Activated CD4-positive, alpha-beta T cell treated with anti-CD3 and anti-CD28 coated beads, Interleukin-2, amount 10 ng/mL, durations not matched to agents 7 days and 5 days (primary cell): ENCODE measurements at regions not wholly inside any gene's neighbourhood (a gene's known extent, or its start where the extent isn't known, plus 50 kb on each side); places are given as distances from the start of the nearest gene placed in this dataset.
"Not testable (repeated sequence)": the region's sequence is repeated elsewhere in the genome, so short reads cannot be mapped to it uniquely, and the experiment has no call there.

ENCODE experiments used
- CTCF ChIA-PET: fragments of 350-600 bp; sonication (Branson Sonifier 250); formaldehyde crosslinking; loops from one replicate; lab custom pipeline; 2021; ENCODE audit warnings: antibody characterized with exemption; lab: Charles Lee
- POLR2A ChIA-PET: fragments of 350-600 bp; sonication (Branson Sonifier 250); formaldehyde crosslinking; loops from one replicate; lab custom pipeline; 2021; ENCODE audit warnings: antibody characterized with exemption; lab: Charles Lee
- DNase-seq: peaks from one replicate; pipeline ENCODE4 v3.0.0-alpha.2; 2020
- H3K27ac Mint-ChIP-seq: one replicate; pipeline ENCODE4 v1.8.0; 2021; ENCODE audit warnings: mild to moderate bottlenecking, moderate library complexity, mixed read lengths
- H3K27me3 Mint-ChIP-seq: one replicate; pipeline ENCODE4 v1.8.0; 2021; ENCODE audit warnings: mixed read lengths
- H3K36me3 Mint-ChIP-seq: one replicate; pipeline ENCODE4 v1.8.0; 2021; ENCODE audit warnings: low read depth, mixed read lengths
- H3K4me1 Mint-ChIP-seq: one replicate; pipeline ENCODE4 v1.8.0; 2021; ENCODE audit warnings: mixed read lengths
- H3K4me3 Mint-ChIP-seq: one replicate; pipeline ENCODE4 v1.8.0; 2021; ENCODE audit warnings: mild to moderate bottlenecking, moderate library complexity, mixed read lengths
- H3K9me3 Mint-ChIP-seq: one replicate; pipeline ENCODE4 v1.8.0; 2021; ENCODE audit warnings: mixed read lengths

GRCh38 chr9:11196840-11197365 is 584.1 kb upstream of the PTPRD start:
- CTCF ChIA-PET, H3K9me3 Mint-ChIP-seq, H3K4me3 Mint-ChIP-seq, DNase-seq, POLR2A ChIA-PET, H3K27ac Mint-ChIP-seq, H3K4me1 Mint-ChIP-seq, H3K27me3 Mint-ChIP-seq, H3K36me3 Mint-ChIP-seq: not testable (repeated sequence)

GRCh38 chr9:11199335-11199734 is 586.5 kb upstream of the PTPRD start:
- H3K27ac Mint-ChIP-seq = no peak overlapping the region
- no peak overlapping the region for H3K4me3 Mint-ChIP-seq
- no peaks in the 10 kb centered on the region for H3K27me3 Mint-ChIP-seq
- no peaks in the 10 kb centered on the region for H3K36me3 Mint-ChIP-seq
- peaks cover 7% of the 10 kb centered on the region for H3K9me3 Mint-ChIP-seq
- no peaks in the 10 kb centered on the region for H3K4me1 Mint-ChIP-seq
- ChIA-PET POLR2A (no interaction called here), CTCF (no interaction called here)
- DNase-seq = no peak

GRCh38 chr9:11204521-11204920 is 591.7 kb upstream of the PTPRD start:
- POLR2A ChIA-PET = no interaction called here

GRCh38 chr9:11206925-11207324 is 594.1 kb upstream of the PTPRD start:
- Mint-ChIP-seq H3K4me3 (no peak overlapping the region), H3K9me3 (peaks cover 8% of the 10 kb centered on the region), H3K27me3 (no peaks in the 10 kb centered on the region), H3K4me1 (no peaks in the 10 kb centered on the region), H3K27ac (no peak overlapping the region), H3K36me3 (no peaks in the 10 kb centered on the region)
- ChIA-PET CTCF (no interaction called here), POLR2A (no interaction called here)
- DNase-seq = no peak

More at GRCh38 chr9:11204521-11204920, 591.7 kb upstream of the PTPRD start:
- H3K4me1 Mint-ChIP-seq = no peaks in the 10 kb centered on the region
- H3K9me3 Mint-ChIP-seq = peaks cover 8% of the 10 kb centered on the region
- H3K27me3 Mint-ChIP-seq = no peaks in the 10 kb centered on the region
- H3K4me3 Mint-ChIP-seq = no peak overlapping the region
- DNase-seq = no peak
- CTCF ChIA-PET = no interaction called here
- no peaks in the 10 kb centered on the region for H3K36me3 Mint-ChIP-seq
- H3K27ac Mint-ChIP-seq = no peak overlapping the region

GRCh38 chr9:11233696-11234095 is 620.9 kb upstream of the PTPRD start:
- POLR2A ChIA-PET = no interaction called here
- DNase-seq = no peak
- H3K27me3 Mint-ChIP-seq = no peaks in the 10 kb centered on the region
- peaks cover 22% of the 10 kb centered on the region for H3K9me3 Mint-ChIP-seq
- no peaks in the 10 kb centered on the region for H3K4me1 Mint-ChIP-seq
- no peak overlapping the region for H3K4me3 Mint-ChIP-seq
- H3K36me3 Mint-ChIP-seq = no peaks in the 10 kb centered on the region
- H3K27ac Mint-ChIP-seq = no peak overlapping the region
- CTCF ChIA-PET = no interaction called here

- ChIA-PET POLR2A (no interaction called here), CTCF (no interaction called here)
- no peak for DNase-seq
- Mint-ChIP-seq H3K4me3 (no peak overlapping the region), H3K27ac (no peak overlapping the region), H3K27me3 (no peaks in the 10 kb centered on the region), H3K9me3 (peaks cover 21% of the 10 kb centered on the region), H3K36me3 (no peaks in the 10 kb centered on the region), H3K4me1 (no peaks in the 10 kb centered on the region)
These were observed 622.3 kb upstream of the PTPRD start for GRCh38 chr9:11235061-11235460.

- no peak for DNase-seq
- no peaks in the 10 kb centered on the region for H3K27me3 Mint-ChIP-seq
- H3K4me1 Mint-ChIP-seq = no peaks in the 10 kb centered on the region
- ChIA-PET CTCF (no interaction called here), POLR2A (no interaction called here)
- H3K9me3 Mint-ChIP-seq = peaks cover 17% of the 10 kb centered on the region
- H3K27ac Mint-ChIP-seq = no peak overlapping the region
- no peaks in the 10 kb centered on the region for H3K36me3 Mint-ChIP-seq
- H3K4me3 Mint-ChIP-seq = no peak overlapping the region
These were observed 629.0 kb upstream of the PTPRD start for GRCh38 chr9:11241779-11242178.

GRCh38 chr9:11257992-11258391 is 645.2 kb upstream of the PTPRD start:
- ChIA-PET CTCF (no interaction called here), POLR2A (no interaction called here)
- Mint-ChIP-seq H3K27me3 (no peaks in the 10 kb centered on the region), H3K27ac (no peak overlapping the region), H3K4me3 (no peak overlapping the region), H3K36me3 (no peaks in the 10 kb centered on the region), H3K9me3 (peaks cover 23% of the 10 kb centered on the region), H3K4me1 (no peaks in the 10 kb centered on the region)
- no peak for DNase-seq

- H3K4me1 Mint-ChIP-seq = no peaks in the 10 kb centered on the region
- H3K9me3 Mint-ChIP-seq = peaks cover 9% of the 10 kb centered on the region
These were observed 656.2 kb upstream of the PTPRD start for GRCh38 chr9:11269036-11269435.

GRCh38 chr9:11275158-11275695 is 662.4 kb upstream of the PTPRD start:
- DNase-seq = no peak
- H3K9me3 Mint-ChIP-seq = peaks cover 6% of the 10 kb centered on the region
- no peaks in the 10 kb centered on the region for H3K4me1 Mint-ChIP-seq
- H3K4me3 Mint-ChIP-seq = no peak overlapping the region
- no peaks in the 10 kb centered on the region for H3K36me3 Mint-ChIP-seq
- CTCF ChIA-PET = no interaction called here
- no peak overlapping the region for H3K27ac Mint-ChIP-seq
- POLR2A ChIA-PET = no interaction called here
- no peaks in the 10 kb centered on the region for H3K27me3 Mint-ChIP-seq

More at GRCh38 chr9:11269036-11269435, 656.2 kb upstream of the PTPRD start:
- DNase-seq = no peak
- no peaks in the 10 kb centered on the region for H3K27me3 Mint-ChIP-seq
- ChIA-PET CTCF (no interaction called here), POLR2A (no interaction called here)
- no peak overlapping the region for H3K4me3 Mint-ChIP-seq
- H3K27ac Mint-ChIP-seq = no peak overlapping the region
- no peaks in the 10 kb centered on the region for H3K36me3 Mint-ChIP-seq

- Mint-ChIP-seq H3K4me1 (no peaks in the 10 kb centered on the region), H3K36me3 (no peaks in the 10 kb centered on the region), H3K27me3 (no peaks in the 10 kb centered on the region), H3K4me3 (no peak overlapping the region), H3K27ac (no peak overlapping the region), H3K9me3 (peaks cover 9% of the 10 kb centered on the region)
- DNase-seq = no peak
- CTCF ChIA-PET = no interaction called here
- POLR2A ChIA-PET = no interaction called here
These were observed 700.2 kb upstream of the PTPRD start for GRCh38 chr9:11312966-11313365.

- POLR2A ChIA-PET = no interaction called here
- CTCF ChIA-PET = no interaction called here
- Mint-ChIP-seq H3K4me1 (no peaks in the 10 kb centered on the region), H3K4me3 (no peak overlapping the region), H3K9me3 (no peaks in the 10 kb centered on the region), H3K27ac (no peak overlapping the region), H3K36me3 (no peaks in the 10 kb centered on the region), H3K27me3 (no peaks in the 10 kb centered on the region)
- DNase-seq = no peak
These were observed 706.1 kb upstream of the PTPRD start for GRCh38 chr9:11318946-11319345.

- Mint-ChIP-seq H3K4me3 (no peak overlapping the region), H3K4me1 (no peaks in the 10 kb centered on the region), H3K27ac (no peak overlapping the region), H3K36me3 (no peaks in the 10 kb centered on the region), H3K27me3 (no peaks in the 10 kb centered on the region), H3K9me3 (peaks cover 2% of the 10 kb centered on the region)
- CTCF ChIA-PET = no interaction called here
- POLR2A ChIA-PET = no interaction called here
- no peak for DNase-seq
These were observed 706.7 kb upstream of the PTPRD start for GRCh38 chr9:11319538-11319937.

- CTCF ChIA-PET = no interaction called here
- POLR2A ChIA-PET = no interaction called here
- no peak for DNase-seq
- H3K4me3 Mint-ChIP-seq = no peak overlapping the region
- H3K9me3 Mint-ChIP-seq = peaks cover 2% of the 10 kb centered on the region
- H3K36me3 Mint-ChIP-seq = no peaks in the 10 kb centered on the region
- no peaks in the 10 kb centered on the region for H3K4me1 Mint-ChIP-seq
- H3K27me3 Mint-ChIP-seq = no peaks in the 10 kb centered on the region
- no peak overlapping the region for H3K27ac Mint-ChIP-seq
These were observed 708.2 kb upstream of the PTPRD start for GRCh38 chr9:11320989-11321388.
